Activated T-cell treated with anti-CD3 and anti-CD28 coated beads, Interleukin-2, amount 50 U/mL, for 4 hours (primary cell): ENCODE measurements at regions not wholly inside any gene's neighbourhood (a gene's known extent, or its start where the extent isn't known, plus 50 kb on each side); places are given as distances from the start of the nearest gene placed in this dataset.
A peak's percentile ranks its signal among the peaks of the same experiment; 100 is the strongest.
"Not testable (repeated sequence)": the region's sequence is repeated elsewhere in the genome, so short reads cannot be mapped to it uniquely, and the experiment has no call there.

Experiments
- ATAC-seq, 2 donors: fragments of 200-7000 bp; cut with Tn5 transposase; one replicate each; pipeline ENCODE4 v1.10.0; 2021
- DNase-seq: peaks from one replicate; pipeline ENCODE4 v3.0.0-alpha.2; 2020
- H3K27me3 Mint-ChIP-seq: one replicate; pipeline ENCODE4 v1.8.0; 2021; ENCODE audit warnings: low read depth, mixed read lengths
- H3K36me3 Mint-ChIP-seq: one replicate; pipeline ENCODE4 v1.8.0; 2022; ENCODE audit warnings: mixed read lengths; ENCODE audit not compliant: insufficient read depth
- H3K4me1 Mint-ChIP-seq: one replicate; pipeline ENCODE4 v1.8.0; 2021; ENCODE audit warnings: low read depth, mixed read lengths
- H3K4me3 Mint-ChIP-seq: one replicate; pipeline ENCODE4 v1.8.0; 2021; ENCODE audit warnings: mild to moderate bottlenecking, moderate library complexity, mixed read lengths
- H3K9me3 Mint-ChIP-seq: one replicate; pipeline ENCODE4 v1.8.0; 2021; ENCODE audit warnings: mixed read lengths

- Mint-ChIP-seq H3K4me3 (peak overlapping the region; percentile 90), H3K4me1 (peaks cover 47% of the 10 kb centered on the region), H3K27me3 (no peaks in the 10 kb centered on the region), H3K9me3 (no peaks in the 10 kb centered on the region), H3K36me3 (peaks cover 11% of the 10 kb centered on the region)
- no peak for DNase-seq
- ATAC-seq = no peak
These were observed 147.6 kb upstream of the TMEM168 start for GRCh38 chr7:112937651-112938415.

GRCh38 chr7:112933598-112933997 is 143.4 kb upstream of the TMEM168 start:
- no peak for DNase-seq
- Mint-ChIP-seq H3K4me1 (peaks cover 53% of the 10 kb centered on the region), H3K27me3 (no peaks in the 10 kb centered on the region), H3K36me3 (peaks cover 18% of the 10 kb centered on the region), H3K4me3 (no peak overlapping the region), H3K9me3 (no peaks in the 10 kb centered on the region)
- no peak for ATAC-seq

- Mint-ChIP-seq H3K9me3 (no peaks in the 10 kb centered on the region), H3K4me1 (peaks cover 37% of the 10 kb centered on the region), H3K27me3 (no peaks in the 10 kb centered on the region), H3K36me3 (peaks cover 19% of the 10 kb centered on the region), H3K4me3 (no peak overlapping the region)
- no peak for DNase-seq
- ATAC-seq = no peak
These were observed 140.6 kb upstream of the TMEM168 start for GRCh38 chr7:112930787-112931186.

- peaks cover 29% of the 10 kb centered on the region for H3K4me1 Mint-ChIP-seq
- no peak overlapping the region for H3K4me3 Mint-ChIP-seq
- peaks cover 13% of the 10 kb centered on the region for H3K36me3 Mint-ChIP-seq
- no peaks in the 10 kb centered on the region for H3K9me3 Mint-ChIP-seq
- DNase-seq (no peak), ATAC-seq (no peak)
- H3K27me3 Mint-ChIP-seq = no peaks in the 10 kb centered on the region
These were observed 139.2 kb upstream of the TMEM168 start for GRCh38 chr7:112929421-112929820.

GRCh38 chr7:112926018-112926417 is 135.8 kb upstream of the TMEM168 start:
- no peak for DNase-seq
- Mint-ChIP-seq H3K27me3 (no peaks in the 10 kb centered on the region), H3K9me3 (no peaks in the 10 kb centered on the region), H3K4me3 (no peak overlapping the region), H3K36me3 (peaks cover 6% of the 10 kb centered on the region), H3K4me1 (peaks cover 15% of the 10 kb centered on the region)
- ATAC-seq = no peak

GRCh38 chr7:112922546-112922945 is 132.4 kb upstream of the TMEM168 start:
- H3K9me3 Mint-ChIP-seq, H3K4me1 Mint-ChIP-seq, H3K36me3 Mint-ChIP-seq, H3K4me3 Mint-ChIP-seq, ATAC-seq, DNase-seq, H3K27me3 Mint-ChIP-seq: not testable (repeated sequence)

GRCh38 chr7:112916431-112916830 is 126.2 kb upstream of the TMEM168 start:
- not testable (repeated sequence) for DNase-seq, H3K4me1 Mint-ChIP-seq, H3K4me3 Mint-ChIP-seq, ATAC-seq, H3K27me3 Mint-ChIP-seq, H3K9me3 Mint-ChIP-seq
- peaks cover 26% of the 10 kb centered on the region for H3K36me3 Mint-ChIP-seq

- peaks cover 41% of the 10 kb centered on the region for H3K36me3 Mint-ChIP-seq
- DNase-seq (no peak), ATAC-seq (no peak)
- no peaks in the 10 kb centered on the region for H3K4me1 Mint-ChIP-seq
- no peaks in the 10 kb centered on the region for H3K27me3 Mint-ChIP-seq
- H3K4me3 Mint-ChIP-seq = no peak overlapping the region
- H3K9me3 Mint-ChIP-seq = peaks cover 38% of the 10 kb centered on the region
These were observed 117.9 kb upstream of the TMEM168 start for GRCh38 chr7:112908086-112908485.

GRCh38 chr7:112907658-112908057 is 117.5 kb upstream of the TMEM168 start:
- Mint-ChIP-seq H3K4me3 (no peak overlapping the region), H3K27me3 (no peaks in the 10 kb centered on the region), H3K4me1 (peaks cover under 1% of the 10 kb centered on the region), H3K36me3 (peaks cover 38% of the 10 kb centered on the region), H3K9me3 (peaks cover 33% of the 10 kb centered on the region)
- ATAC-seq (no peak), DNase-seq (no peak)

GRCh38 chr7:112905950-112906349 is 115.8 kb upstream of the TMEM168 start:
- DNase-seq (no peak), ATAC-seq (no peak)
- Mint-ChIP-seq H3K27me3 (no peaks in the 10 kb centered on the region), H3K4me1 (peaks cover 4% of the 10 kb centered on the region), H3K36me3 (peaks cover 35% of the 10 kb centered on the region), H3K9me3 (peaks cover 28% of the 10 kb centered on the region), H3K4me3 (no peak overlapping the region)

- H3K36me3 Mint-ChIP-seq = peaks cover 30% of the 10 kb centered on the region
- H3K27me3 Mint-ChIP-seq = no peaks in the 10 kb centered on the region
- H3K9me3 Mint-ChIP-seq = peaks cover 28% of the 10 kb centered on the region
- H3K4me3 Mint-ChIP-seq = no peak overlapping the region
- no peak for ATAC-seq
- H3K4me1 Mint-ChIP-seq = peaks cover 4% of the 10 kb centered on the region
- DNase-seq = no peak
These were observed 115.2 kb upstream of the TMEM168 start for GRCh38 chr7:112905413-112905812.

- Mint-ChIP-seq H3K4me3 (no peak overlapping the region), H3K4me1 (peaks cover 7% of the 10 kb centered on the region), H3K36me3 (peaks cover 31% of the 10 kb centered on the region), H3K9me3 (peaks cover 4% of the 10 kb centered on the region), H3K27me3 (no peaks in the 10 kb centered on the region)
- DNase-seq (peak; percentile 12), ATAC-seq (peak; percentile 43 to 62)
These were observed 108.5 kb upstream of the TMEM168 start for GRCh38 chr7:112898432-112899290.

- DNase-seq = no peak
These were observed 107.7 kb upstream of the TMEM168 start for GRCh38 chr7:112897839-112898431.

GRCh38 chr7:112896026-112896601 is 105.9 kb upstream of the TMEM168 start:
- no peak overlapping the region for H3K4me3 Mint-ChIP-seq
- ATAC-seq (no peak), DNase-seq (no peak)
- peaks cover 4% of the 10 kb centered on the region for H3K4me1 Mint-ChIP-seq
- peaks cover 4% of the 10 kb centered on the region for H3K9me3 Mint-ChIP-seq
- H3K36me3 Mint-ChIP-seq = peaks cover 30% of the 10 kb centered on the region
- H3K27me3 Mint-ChIP-seq = no peaks in the 10 kb centered on the region

More at GRCh38 chr7:112897839-112898431, 107.7 kb upstream of the TMEM168 start:
- Mint-ChIP-seq H3K27me3 (no peaks in the 10 kb centered on the region), H3K9me3 (peaks cover 4% of the 10 kb centered on the region), H3K36me3 (peaks cover 28% of the 10 kb centered on the region), H3K4me3 (no peak overlapping the region), H3K4me1 (peaks cover 7% of the 10 kb centered on the region)
- no peak for ATAC-seq
